Stimulated activated CD4-positive, alpha-beta T cell treated with anti-CD3 and anti-CD28 coated beads, Interleukin-2, amount 100 ng/mL, for 24 hours (primary cell): ENCODE measurements at regions not wholly inside any gene's neighbourhood (a gene's known extent, or its start where the extent isn't known, plus 50 kb on each side); places are given as distances from the start of the nearest gene placed in this dataset.

Experiments
- DNase-seq, 2 donors: peaks; one replicate each; pipeline ENCODE4 v3.0.0-alpha.2; 2020

- no peak for DNase-seq
These were observed 555.9 kb downstream of the DIAPH3 start for GRCh38 chr13:59607780-59608233.

- DNase-seq: no peak
These were observed 554.3 kb downstream of the DIAPH3 start for GRCh38 chr13:59609421-59609820.
